GM21360 (cell line): ENCODE measurements at regions not wholly inside any gene's neighbourhood (a gene's known extent, or its start where the extent isn't known, plus 50 kb on each side); places are given as distances from the start of the nearest gene placed in this dataset.
"Not testable (repeated sequence)": the region's sequence is repeated elsewhere in the genome, so short reads cannot be mapped to it uniquely, and the experiment has no call there.

ENCODE experiments used
- ATAC-seq: cut with Tn5 transposase; IDR thresholded peaks from one replicate; pipeline ENCODE4 v1.9.1; 2021; ENCODE audit warnings: mild to moderate bottlenecking, moderate library complexity; ENCODE audit not compliant: unreplicated experiment

DNA sequence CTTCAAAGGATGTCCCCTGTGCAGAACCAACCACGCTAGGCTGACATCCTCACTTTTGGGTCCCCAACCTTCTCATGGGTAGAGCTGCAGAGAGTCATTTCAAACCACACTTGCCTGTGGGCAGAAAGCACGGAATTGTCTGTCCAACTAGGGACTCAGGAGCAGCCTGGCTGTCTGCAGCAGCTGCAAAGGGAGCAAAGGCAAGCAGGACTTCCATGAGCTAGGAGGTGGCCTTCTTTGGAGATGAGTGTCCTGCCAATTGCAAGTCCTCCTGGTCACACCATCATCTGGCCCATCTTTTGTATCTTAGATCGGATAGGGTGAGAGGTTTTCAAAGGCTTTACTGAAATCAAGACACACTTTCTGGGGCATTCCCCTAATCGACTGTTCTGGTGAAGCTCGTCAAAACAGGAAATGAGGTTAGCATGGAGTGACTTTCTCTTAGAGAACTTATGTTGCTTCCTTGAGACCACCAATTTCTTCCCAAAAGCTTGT lies 222.3 kb upstream of the PLGLB2 start:
- ATAC-seq: not testable (repeated sequence)

DNA sequence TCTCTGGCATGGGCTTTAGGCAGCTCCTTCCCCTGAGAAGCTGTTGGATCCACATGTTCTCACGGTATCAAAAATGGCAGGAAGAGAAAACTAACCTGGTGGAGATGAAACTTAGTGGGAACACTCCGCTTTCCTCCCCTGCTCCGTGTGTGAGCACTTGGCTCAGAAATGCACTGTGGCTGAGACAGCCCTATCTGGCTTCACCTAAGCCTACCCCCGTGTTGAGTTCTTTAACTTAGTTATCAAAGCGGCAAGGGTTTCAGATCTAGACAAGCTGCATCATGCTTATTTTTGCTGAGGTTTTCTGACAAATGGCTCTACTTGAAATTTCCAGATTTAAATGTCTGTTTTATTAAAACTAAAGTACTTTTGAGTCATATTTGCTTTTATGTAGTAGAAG lies 221.6 kb upstream of the PLGLB2 start:
- ATAC-seq: not testable (repeated sequence)

DNA sequence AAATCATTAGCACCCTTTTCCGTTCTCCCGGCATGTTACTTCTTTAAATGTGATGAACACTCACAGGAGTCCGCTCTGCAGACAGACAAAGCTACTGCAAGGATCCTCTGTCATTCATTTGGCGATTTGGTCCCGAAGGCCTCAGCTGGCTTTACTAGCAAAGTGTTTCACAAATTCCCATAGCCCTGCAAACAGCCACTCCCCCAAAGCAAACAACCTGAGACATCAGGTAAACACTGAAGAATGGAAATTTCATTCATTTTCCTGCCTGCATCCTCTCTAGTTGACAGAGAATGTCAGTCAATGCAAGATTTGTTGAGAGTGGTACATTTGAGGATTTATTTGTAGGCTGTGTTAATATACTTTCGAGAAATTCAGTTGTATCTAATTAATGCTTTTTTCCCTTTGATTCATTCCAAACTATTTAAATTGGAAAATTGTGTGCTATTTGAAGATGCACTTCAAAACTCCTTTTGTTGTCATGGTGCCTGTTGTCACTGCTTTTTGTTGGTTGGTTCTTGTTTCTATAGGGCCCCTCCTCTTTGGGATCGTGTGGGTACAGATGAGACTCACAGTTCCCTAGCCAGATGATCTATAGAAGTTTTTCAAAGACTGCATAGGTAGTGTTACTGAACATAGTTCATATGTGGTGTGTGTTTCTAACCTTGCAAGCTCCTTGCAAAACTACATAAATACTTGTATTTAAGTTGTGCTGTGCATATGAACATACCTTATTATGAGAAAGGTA lies 215.7 kb upstream of the PLGLB2 start:
- ATAC-seq: not testable (repeated sequence)

DNA sequence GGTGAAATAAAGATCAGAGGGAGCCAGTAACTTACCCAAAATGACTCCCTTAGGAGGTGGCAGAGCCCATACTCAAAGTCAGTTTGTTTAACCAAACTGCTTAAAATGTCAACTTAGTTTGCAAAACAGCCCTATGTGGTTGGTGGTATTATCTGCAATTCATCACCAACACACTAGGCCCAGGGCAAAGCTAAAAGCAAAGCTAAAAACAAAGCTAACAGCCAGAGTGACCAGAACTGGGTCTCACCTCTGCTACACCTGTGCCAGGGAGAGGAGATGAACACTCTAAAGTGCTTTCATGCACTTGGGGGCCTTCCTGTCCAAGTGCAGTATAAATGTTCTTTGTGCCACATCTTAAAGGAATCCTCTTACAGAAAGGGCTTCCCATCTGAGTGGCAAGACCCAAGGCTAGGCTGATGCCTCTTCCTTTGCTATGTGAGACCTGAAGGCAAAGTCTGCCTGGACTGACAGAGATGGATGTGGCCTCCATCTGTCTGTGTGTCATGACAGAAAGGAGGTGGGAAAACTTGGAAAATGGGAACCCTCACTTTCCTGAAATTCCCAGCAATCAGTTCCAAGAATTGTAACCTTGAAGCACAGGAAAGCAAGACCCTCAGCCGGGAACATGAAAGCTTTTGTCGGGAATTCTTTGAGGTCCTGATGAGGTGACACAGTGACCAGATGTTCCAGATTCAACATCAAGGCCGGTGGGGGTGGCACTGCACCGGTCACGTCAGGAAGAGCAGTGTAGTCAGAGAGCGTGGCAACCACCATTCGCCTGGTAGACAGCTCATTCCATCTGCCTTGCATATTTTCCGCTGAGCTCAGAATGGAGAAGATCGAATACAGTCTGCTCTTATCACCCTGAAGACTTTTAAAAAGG lies 214.3 kb upstream of the PLGLB2 start:
- not testable (repeated sequence) for ATAC-seq

DNA sequence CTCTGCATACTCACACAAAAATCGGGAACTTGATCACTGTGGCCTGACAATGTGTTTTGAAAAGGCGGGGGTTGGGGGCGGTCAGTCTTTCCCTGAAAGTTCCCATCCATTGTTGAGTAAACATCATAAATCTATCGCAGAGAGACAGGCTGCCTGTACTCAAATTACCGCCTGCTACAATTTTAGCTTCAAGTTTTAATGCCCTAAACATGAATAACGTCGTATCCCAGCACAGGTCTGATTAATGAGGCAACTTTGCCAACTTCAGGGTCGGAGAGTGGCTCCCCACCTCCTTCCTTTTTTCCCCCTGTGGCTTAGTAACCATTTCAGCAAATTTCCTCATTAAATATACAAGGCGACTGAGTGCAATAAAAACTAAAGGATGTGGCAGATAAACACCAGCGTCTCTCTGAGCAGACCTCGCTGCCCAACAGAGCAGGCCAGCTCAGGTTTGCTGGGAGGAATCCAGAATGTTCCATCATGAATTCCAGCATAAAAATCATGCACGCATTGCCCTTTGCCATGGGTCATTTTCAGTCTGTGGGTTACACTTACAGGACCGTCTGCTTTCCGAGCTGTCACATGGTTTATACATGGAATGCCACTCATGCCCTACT lies 213.5 kb upstream of the PLGLB2 start:
- not testable (repeated sequence) for ATAC-seq

DNA sequence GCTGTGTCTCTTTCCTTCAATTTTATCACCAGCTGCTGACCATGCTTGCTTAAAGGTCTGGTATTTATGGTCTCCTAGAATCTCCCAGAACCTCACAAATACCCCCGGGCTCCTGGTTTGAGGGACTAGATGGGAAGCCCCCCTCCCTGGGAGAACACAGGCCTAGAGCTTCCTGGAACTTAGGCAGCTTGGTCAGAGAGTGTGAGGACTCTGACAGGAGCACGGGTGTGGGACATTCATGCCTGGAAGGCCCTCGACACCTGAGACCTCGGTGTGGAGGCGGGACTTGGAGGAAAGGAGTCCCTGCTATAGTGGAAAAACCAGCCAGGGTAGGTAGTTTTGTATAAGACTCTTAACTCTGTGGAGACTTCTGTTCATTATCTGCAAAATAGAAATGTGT lies 211.5 kb upstream of the PLGLB2 start:
- not testable (repeated sequence) for ATAC-seq

DNA sequence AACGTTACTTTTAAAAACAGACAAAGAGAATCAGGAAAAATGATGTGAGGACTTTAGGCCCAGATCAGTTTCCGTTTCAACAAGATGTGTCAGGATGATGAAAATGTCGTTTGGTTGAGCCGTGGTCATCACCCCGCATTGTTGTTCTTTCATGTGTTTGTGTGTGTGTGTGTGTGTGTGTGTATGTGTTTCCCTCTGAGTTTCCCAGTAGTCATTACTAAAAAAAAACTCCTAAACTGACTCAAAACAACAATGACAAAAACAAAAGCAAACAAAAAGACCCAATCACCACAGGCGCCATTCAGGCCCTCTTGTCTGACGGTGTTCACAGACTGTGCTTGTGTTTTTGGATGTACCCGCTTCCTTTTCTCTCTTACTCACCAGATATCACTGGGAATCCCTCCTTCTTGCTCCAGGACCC lies 210.6 kb upstream of the PLGLB2 start:
- not testable (repeated sequence) for ATAC-seq

DNA sequence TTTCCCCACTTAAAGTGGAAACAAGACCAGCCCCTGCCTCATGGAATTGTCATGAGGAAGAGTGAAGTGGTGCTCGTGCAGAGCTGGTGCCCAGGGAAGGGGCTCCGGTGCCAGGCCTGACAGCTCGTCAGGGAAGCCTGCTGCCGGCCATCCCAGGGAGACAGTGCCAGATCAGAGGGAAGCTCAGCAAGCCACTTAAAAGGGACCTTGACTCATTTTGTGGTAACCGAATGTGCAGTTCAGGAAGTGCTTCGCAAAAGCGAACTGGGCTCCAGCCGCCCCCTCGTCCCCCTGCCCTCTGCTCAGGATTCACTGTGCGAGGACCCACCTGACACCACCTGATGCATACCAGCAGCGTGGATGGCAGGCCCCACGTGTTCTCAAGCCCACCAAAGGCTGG lies 209.6 kb upstream of the PLGLB2 start:
- not testable (repeated sequence) for ATAC-seq

DNA sequence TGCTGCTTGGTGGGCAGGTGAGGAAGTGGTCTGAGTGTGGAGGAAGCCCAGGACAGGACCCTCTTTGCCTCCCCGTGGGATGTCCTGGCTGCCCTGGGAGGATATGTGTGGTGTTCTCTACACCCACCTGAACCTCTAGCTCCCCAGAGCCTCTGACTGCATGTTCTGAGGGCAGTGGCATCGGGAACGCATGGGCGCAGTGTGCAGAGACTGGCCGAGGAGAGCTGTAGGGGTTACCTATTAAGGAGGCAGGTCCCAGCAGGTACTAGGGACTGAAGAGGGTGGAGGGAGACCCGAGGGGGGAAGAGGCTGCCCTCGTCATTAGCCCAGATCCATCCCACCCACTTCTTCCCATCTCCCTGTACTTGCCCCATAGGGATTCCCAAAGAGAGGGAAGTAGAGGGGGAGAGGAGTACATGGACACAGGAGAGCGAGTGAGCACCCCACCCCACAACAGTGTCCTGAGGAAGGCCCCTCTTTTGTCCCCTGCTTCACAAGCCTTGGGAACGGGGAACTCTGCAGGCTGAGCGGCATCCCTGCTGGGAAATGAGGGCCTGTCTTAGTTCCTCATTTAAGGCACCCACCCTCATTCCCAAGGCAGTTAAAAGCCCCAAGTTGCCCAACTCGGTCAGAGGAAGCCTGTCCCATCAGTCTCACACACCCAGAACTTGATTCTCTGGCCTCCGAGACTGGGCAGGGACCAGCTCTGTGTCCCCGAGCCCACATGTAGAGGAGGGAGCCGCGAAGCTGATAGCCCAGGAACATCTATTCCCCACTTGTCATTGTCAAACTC lies 208.5 kb upstream of the PLGLB2 start:
- not testable (repeated sequence) for ATAC-seq

DNA sequence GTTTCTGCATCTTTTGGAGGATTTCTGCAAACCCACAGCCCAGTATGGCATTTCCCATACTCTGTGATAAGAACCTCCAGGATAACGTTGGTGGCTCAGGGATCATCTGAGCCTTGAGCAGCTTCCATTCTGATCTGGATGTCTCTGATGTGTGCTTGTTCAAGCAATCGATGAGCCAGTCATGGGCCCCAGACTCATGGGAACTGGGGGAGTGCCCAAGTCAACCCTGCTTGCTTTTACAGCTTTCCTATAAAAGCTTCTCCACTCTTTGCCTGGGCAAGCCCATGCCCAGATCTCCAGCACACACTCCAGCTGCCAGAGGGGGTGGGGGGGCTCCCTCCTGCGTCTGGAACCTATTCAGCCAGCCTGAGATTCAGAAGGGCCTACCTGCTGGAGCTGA lies 207.6 kb upstream of the PLGLB2 start:
- not testable (repeated sequence) for ATAC-seq

DNA sequence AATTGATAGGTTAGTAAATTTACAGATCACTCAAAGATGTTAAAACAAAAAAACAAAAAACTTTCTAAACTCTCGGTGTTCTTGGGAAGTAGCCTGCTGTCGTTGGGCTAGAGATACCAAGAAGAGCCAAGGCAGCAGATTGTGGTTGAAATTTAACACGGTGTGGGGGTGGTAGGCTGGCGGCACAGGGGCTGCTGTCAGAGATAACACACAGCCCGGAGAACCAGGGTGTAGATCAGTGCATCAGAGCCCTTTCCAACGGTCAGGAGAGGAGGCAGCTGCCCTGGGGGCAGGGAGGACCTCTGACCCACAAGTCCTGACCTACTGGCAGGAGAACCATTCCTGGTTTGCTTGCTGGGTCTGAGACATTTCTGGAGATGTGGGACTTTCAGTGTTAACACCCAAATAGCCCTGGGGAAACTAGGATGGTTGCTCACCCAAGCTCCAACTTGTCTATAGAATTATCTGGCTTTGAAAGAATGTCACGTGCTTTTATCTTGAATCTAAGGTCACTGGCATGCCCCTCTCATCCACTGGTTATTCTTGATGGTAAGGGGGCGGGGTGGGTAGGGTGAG lies 205.2 kb upstream of the PLGLB2 start:
- not testable (repeated sequence) for ATAC-seq

DNA sequence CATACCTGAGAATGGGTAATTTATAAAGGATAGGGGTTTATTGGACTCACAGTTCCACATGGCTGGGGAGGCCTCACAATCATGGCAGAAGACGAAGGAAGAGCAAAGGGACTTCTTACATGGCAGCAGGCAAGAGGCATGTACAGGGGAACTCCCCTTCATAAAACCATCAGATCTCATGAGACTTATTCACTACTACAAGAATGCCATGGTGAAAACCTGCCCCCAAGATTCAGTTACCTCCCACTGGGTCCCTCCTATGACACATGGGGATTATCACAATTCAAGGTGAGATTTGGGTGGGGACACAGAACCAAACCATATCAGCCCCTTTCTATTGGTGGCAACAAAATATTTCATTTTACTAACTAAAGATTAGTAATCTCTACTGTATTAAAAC lies 204.1 kb upstream of the PLGLB2 start:
- ATAC-seq: not testable (repeated sequence)

DNA sequence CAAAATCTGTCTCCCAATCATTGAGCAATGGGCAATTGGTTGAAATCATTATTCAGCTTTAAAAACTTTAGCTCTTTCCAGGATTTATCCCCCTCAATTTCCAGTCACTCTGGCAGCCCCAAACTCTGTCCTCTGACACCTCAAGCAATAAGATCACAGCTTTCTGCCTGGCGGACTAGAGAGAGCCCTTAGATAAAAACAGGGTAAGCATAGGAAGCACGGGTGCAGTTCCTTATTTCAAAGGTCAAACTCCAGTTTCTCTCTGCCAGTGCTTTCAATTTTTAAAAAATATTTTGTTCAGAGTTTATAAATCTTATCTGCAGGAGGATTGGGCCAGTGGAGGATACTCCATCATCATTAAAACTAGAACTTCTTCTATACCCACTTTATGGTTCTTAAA lies 200.8 kb upstream of the PLGLB2 start:
- ATAC-seq: not testable (repeated sequence)

DNA sequence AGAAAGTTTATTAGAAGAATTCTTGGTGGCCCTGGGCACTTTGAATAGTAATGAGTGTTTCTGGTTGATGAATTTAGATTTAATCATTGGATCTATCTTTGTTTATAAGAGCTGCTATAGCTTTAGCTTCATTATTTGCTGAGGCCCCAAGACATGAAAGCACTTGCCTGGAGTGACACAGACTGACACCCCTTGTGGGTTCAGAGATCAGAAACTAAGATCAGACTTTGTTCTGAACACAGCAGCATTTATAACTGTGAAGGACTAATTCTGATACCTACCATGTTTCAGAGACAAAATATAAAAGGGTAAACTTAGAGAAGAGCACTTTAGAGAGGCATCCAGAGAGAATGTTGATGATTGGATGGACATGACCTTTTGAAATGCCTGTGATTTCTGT lies 199.9 kb upstream of the PLGLB2 start:
- not testable (repeated sequence) for ATAC-seq

DNA sequence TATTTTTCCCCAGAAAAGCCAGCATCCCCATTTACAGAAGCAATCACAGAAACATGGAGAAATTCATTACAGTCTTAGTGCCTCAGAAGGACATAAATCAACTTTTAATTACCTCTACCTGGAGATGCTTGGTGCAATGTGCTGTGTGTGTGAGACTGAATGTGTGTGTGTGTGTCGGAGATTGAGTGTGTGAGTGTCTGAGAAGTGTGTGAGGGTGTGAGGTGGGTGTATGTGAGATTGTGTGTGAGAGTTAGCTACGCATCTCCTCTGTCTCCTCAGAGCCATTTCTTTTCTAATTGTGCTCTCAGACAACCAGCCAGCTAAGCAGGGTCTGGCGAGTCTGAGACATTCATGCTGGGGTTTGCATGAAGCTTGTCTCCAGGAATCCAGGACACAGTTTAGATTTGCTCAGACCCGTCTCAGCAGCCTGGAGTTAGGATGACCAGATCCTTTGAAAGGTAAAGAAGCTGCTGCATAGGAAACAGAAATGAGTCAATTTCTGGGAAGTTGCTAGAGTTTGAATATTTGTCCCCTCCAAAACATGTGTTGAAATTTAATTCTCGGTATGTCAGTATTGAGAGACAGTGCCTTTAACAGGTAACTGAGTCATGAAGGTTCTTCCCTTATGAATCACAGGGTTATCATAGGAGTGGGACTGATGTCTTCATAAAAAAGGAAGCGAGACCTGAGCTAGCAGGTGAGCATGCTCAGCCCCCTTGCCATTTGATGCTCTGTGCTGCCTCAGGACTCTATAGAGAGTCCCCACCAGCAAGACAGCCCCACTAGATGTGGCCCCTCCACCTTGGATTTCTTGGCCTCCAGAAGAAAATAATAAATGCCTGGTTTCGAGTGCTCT lies 199.0 kb upstream of the PLGLB2 start:
- ATAC-seq: not testable (repeated sequence)

DNA sequence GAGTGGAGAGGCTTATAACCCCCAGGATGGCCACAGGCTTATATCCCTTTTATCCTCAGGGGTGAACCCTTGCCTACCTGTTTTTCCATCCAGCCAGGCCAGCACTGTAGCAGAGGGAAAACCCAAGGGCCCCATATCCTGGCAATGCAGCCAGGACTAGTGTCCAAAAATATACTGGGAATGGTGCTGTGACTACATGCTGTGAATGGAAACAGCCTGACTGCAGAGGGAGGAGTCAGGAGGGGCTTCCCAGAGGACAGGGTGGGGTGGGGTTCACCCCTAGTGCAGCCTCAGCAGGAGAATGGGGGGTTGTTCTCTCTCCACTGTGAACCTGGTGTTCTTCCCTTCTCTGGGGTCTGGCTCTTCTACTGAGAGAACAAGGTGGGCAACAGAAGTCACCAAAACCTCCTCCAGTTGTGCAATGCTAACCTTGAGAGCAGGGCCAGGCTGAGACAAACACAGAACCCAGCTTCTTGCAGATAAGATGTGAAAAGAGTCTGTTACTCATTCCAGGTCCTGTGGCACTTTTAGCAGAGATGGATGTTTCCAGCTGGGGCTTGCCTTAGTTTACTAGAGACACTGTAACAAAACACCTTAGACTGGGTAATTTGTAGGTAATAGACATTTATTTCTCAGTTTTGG lies 198.2 kb upstream of the PLGLB2 start:
- ATAC-seq: not testable (repeated sequence)

DNA sequence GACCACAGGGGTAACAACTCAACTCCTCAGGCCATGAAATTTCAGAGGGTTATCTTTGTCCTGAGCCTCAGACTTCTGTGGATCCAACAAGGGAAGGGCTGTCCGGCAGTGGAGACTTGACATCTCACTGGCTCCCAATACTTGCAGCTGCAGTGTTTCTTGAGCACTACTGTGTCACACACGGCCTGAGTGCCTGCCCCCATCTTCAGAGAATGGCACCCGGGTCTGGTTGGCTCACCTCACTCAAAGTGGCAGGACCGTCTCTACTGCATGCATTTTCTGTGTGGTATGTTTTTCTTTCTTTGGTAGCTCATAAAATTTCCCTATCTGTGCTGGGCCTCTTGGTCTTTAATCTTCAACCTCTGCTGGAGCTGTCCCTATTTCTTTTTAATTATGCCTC lies 193.2 kb upstream of the PLGLB2 start:
- ATAC-seq: not testable (repeated sequence)

DNA sequence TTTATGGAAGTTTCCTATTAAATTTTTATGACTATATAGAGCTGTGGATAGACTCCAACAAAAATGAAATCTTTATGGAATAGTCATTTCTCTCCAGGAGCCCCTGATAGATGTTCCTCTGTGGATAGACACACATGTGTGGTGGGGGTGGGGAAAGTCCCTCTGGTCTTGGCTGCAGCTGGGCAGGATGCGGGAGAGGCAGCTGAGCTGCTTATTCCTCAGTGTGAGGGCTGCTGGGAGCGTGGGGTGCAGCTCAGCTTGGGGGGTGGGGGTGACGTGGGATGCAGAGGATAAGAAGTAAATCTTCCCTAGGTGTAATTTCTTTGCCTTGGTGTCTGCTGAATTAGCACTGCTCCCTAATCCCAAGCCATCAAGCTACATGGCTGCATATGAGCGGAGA lies 192.8 kb upstream of the PLGLB2 start:
- ATAC-seq: not testable (repeated sequence)

DNA sequence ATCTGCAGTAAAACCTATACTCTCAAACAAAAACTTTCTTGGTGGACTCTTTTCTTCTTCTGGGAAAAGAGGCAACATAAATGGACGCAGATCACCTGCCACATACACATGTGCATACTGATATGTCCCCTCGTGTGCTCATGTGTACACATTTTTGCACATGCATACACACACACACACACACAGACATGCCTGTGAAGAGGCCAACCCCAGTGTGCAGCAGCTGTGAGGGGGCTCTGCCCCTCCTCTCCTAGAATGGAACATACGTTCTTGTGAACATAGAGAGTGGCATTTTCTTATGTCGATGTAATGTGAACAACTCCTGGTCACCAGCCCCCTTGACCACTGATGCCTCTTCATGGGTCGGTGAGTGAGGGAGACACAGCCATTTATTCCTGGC lies 188.9 kb upstream of the PLGLB2 start:
- ATAC-seq: not testable (repeated sequence)
